Fibroblast of skin of left quadriceps (primary cell): ENCODE measurements at regions not wholly inside any gene's neighbourhood (a gene's known extent, or its start where the extent isn't known, plus 50 kb on each side); places are given as distances from the start of the nearest gene placed in this dataset.
"Not testable (repeated sequence)": the region's sequence is repeated elsewhere in the genome, so short reads cannot be mapped to it uniquely, and the experiment has no call there.

Source experiments
- DNase-seq, 2 experiments: peaks; one replicate each; pipeline ENCODE4 v3.0.0-alpha.2; 2013; ENCODE audit warnings: low read depth in 2 of 2

- not testable (repeated sequence) for DNase-seq
Observed at GRCh38 chr12:54713876-54714275, 65.7 kb upstream of the DCD start.

GRCh38 chr12:54711669-54712068 lies 63.5 kb upstream of the DCD start:
- no peak for DNase-seq

GRCh38 chr12:54708826-54709225 lies 60.7 kb upstream of the DCD start:
- no peak for DNase-seq

GRCh38 chr12:54704202-54704601 lies 56.0 kb upstream of the DCD start:
- DNase-seq, result no peak

GRCh38 chr12:54701940-54702592 lies 53.9 kb upstream of the DCD start:
- peak; percentile 1 to 10 for DNase-seq

GRCh38 chr12:54700849-54701248 lies 52.7 kb upstream of the DCD start:
- DNase-seq, result no peak

- DNase-seq, result no peak
Observed at GRCh38 chr12:54700301-54700700, 52.1 kb upstream of the DCD start.
